Esophagus squamous epithelium (tissue), 5 donors: ENCODE measurements at regions not wholly inside any gene's neighbourhood (a gene's known extent, or its start where the extent isn't known, plus 50 kb on each side); places are given as distances from the start of the nearest gene placed in this dataset.

Experiments used
- DNase-seq: peaks from one replicate; lab custom pipeline; 2025; lab: John Stamatoyannopoulos, UW
- H3K27ac ChIP-seq, 4 donors: fragments of 200-600 bp; sonication (generic); one replicate each; pipeline ENCODE4 v1.5.1; 2016 to 2019; ENCODE audit warnings: mild to moderate bottlenecking in 1 of 4
- H3K27me3 ChIP-seq, 4 donors: fragments of 200-600 bp; sonication (generic); 1 replicate in 3 of 4; 2 replicates in 1 of 4; pipeline versions ENCODE4 v1.5.1 to v1.6.0; 2017 to 2021; ENCODE audit warnings: antibody characterized with exemption in 1 of 4
- H3K36me3 ChIP-seq, 3 donors: fragments of 200-600 bp; sonication (generic); one replicate each; pipeline ENCODE4 v1.5.1; 2016 to 2019
- H3K4me1 ChIP-seq, 3 donors: fragments of 200-600 bp; sonication (generic); one replicate each; pipeline ENCODE4 v1.5.1; 2017 to 2019
- H3K4me3 ChIP-seq, 4 donors: fragments of 200-600 bp; sonication (generic); 1 replicate in 3 of 4; 2 replicates in 1 of 4; pipeline ENCODE4 v1.5.1; 2016 to 2019; ENCODE audit warnings: mild to moderate bottlenecking in 2 of 4, moderate library complexity in 1 of 4
- H3K9me3 ChIP-seq, 3 donors: fragments of 200-600 bp; sonication (generic); one replicate each; pipeline ENCODE4 v1.5.1; 2016 to 2019
- CTCF ChIP-seq, 6 experiments: fragments of 450-650 bp in 4 of 6; fragments of 200-600 bp in 2 of 6; sonication (generic) in 2 of 6; IDR thresholded peaks; one replicate each; pipeline ENCODE4 v1.5.1; 2016 to 2019; ENCODE audit warnings: antibody characterized with exemption in 6 of 6, mild to moderate bottlenecking in 4 of 6, moderate library complexity in 4 of 6
- POLR2A ChIP-seq, 4 donors: fragments of 450-650 bp; IDR thresholded peaks; one replicate each; pipeline ENCODE4 v1.6.1; 2017; ENCODE audit warnings: antibody characterized with exemption in 4 of 4, mild to moderate bottlenecking in 4 of 4, moderate library complexity in 3 of 4
- WGBS, 2 donors: methylation state at CpG; one replicate each; pipeline ENCODE4 v1.1.5; 2018; 5-methylcytosine and 5-hydroxymethylcytosine counted together
- intact Hi-C: fragments of 100-400 bp; cut with DNase I; formaldehyde crosslinking; loops from one replicate; pipeline ENCODE4 v1.15.0; 2022
- donor health status: DM: yes; HTN: yes; CAD: no.

- H3K27ac ChIP-seq, result no peak overlapping the region
- no peak for DNase-seq
- H3K4me1 ChIP-seq, result no peaks in the 10 kb centered on the region
- H3K27me3 ChIP-seq, result peaks cover 0 to 14% (median 0%) of the 10 kb centered on the region in 4 donors
- H3K9me3 ChIP-seq, result no peaks in the 10 kb centered on the region
- no peak overlapping the region for H3K4me3 ChIP-seq
- intact Hi-C loops, result no loop called here
- TF ChIP-seq POLR2A (IDR thresholded peaks at IDR 0.05), result no peak
- H3K36me3 ChIP-seq, result no peaks in the 10 kb centered on the region
Measured at GRCh38 chr21:32894321-32894720, 122.8 kb upstream of the PAXBP1 start.

- Histone ChIP-seq H3K4me3 (no peak overlapping the region), H3K27ac (no peak overlapping the region), H3K4me1 (no peaks in the 10 kb centered on the region), H3K27me3 (peaks cover 0 to 15% (median 0%) of the 10 kb centered on the region in 4 donors), H3K36me3 (no peaks in the 10 kb centered on the region), H3K9me3 (no peaks in the 10 kb centered on the region)
- TF ChIP-seq CTCF (IDR thresholded peaks at IDR 0.05) (no peak), POLR2A (IDR thresholded peaks at IDR 0.05) (no peak)
- intact Hi-C loops, result no loop called here
- 74 to 87% methylated on average over 4 of the region's 4 CpGs for WGBS, 2 donors
- DNase-seq, result no peak
Measured at GRCh38 chr21:32900814-32901213, 124.9 kb upstream of the OLIG2 start.

GRCh38 chr21:32907521-32907920, 118.2 kb upstream of the OLIG2 start:
- H3K36me3 ChIP-seq, result no peaks in the 10 kb centered on the region
- no peak overlapping the region for H3K4me3 ChIP-seq
- peaks cover 0 to 8% (median 0%) of the 10 kb centered on the region in 4 donors for H3K27me3 ChIP-seq
- DNase-seq, result no peak
- H3K4me1 ChIP-seq, result no peaks in the 10 kb centered on the region
- no peak for TF ChIP-seq POLR2A (IDR thresholded peaks at IDR 0.05)
- TF ChIP-seq CTCF (IDR thresholded peaks at IDR 0.05), result no peak
- H3K27ac ChIP-seq, result no peak overlapping the region
- intact Hi-C loops, result no loop called here
- no peaks in the 10 kb centered on the region for H3K9me3 ChIP-seq
- 48 to 55% methylated on average over 3 of the region's 3 CpGs for WGBS, 2 donors

- Histone ChIP-seq H3K4me1 (no peaks in the 10 kb centered on the region), H3K9me3 (no peaks in the 10 kb centered on the region), H3K36me3 (no peaks in the 10 kb centered on the region), H3K27ac (no peak overlapping the region), H3K27me3 (peaks cover 0 to 8% (median 0%) of the 10 kb centered on the region in 4 donors), H3K4me3 (no peak overlapping the region)
- intact Hi-C loops, result no loop called here
- no peak for DNase-seq
- 57 to 67% methylated on average over 3 of the region's 3 CpGs for WGBS, 2 donors
- no peak for TF ChIP-seq POLR2A (IDR thresholded peaks at IDR 0.05)
- TF ChIP-seq CTCF (IDR thresholded peaks at IDR 0.05), result no peak
Measured at GRCh38 chr21:32908534-32908933, 117.2 kb upstream of the OLIG2 start.

- Histone ChIP-seq H3K9me3 (no peaks in the 10 kb centered on the region), H3K27me3 (no peaks in the 10 kb centered on the region), H3K36me3 (no peaks in the 10 kb centered on the region), H3K4me3 (no peak overlapping the region), H3K27ac (no peak overlapping the region), H3K4me1 (no peaks in the 10 kb centered on the region)
- TF ChIP-seq CTCF (IDR thresholded peaks at IDR 0.05) (no peak), POLR2A (IDR thresholded peaks at IDR 0.05) (no peak)
- intact Hi-C loops, result no loop called here
- DNase-seq, result no peak
- 52 to 67% methylated on average over 5 of the region's 5 CpGs for WGBS, 2 donors
Measured at GRCh38 chr21:32909393-32909792, 116.3 kb upstream of the OLIG2 start.

GRCh38 chr21:32914424-32915039, 111.2 kb upstream of the OLIG2 start:
- TF ChIP-seq CTCF (IDR thresholded peaks at IDR 0.05) (no peak), POLR2A (IDR thresholded peaks at IDR 0.05) (no peak)
- Histone ChIP-seq H3K9me3 (no peaks in the 10 kb centered on the region), H3K4me3 (no peak overlapping the region), H3K36me3 (no peaks in the 10 kb centered on the region), H3K27ac (no peak overlapping the region), H3K4me1 (no peaks in the 10 kb centered on the region), H3K27me3 (no peaks in the 10 kb centered on the region)
- intact Hi-C loops, result no loop called here
- WGBS, 2 donors, result 29 to 63% methylated on average over 3 of the region's 3 CpGs
- DNase-seq, result no peak
